VCaP (cell line): ENCODE measurements at regions not wholly inside any gene's neighbourhood (a gene's known extent, or its start where the extent isn't known, plus 50 kb on each side); places are given as distances from the start of the nearest gene placed in this dataset.
"Not testable (repeated sequence)": the region's sequence is repeated elsewhere in the genome, so short reads cannot be mapped to it uniquely, and the experiment has no call there.

Source experiments
- H3K27ac ChIP-seq: fragments of 450-650 bp; 2 replicates; pipeline ENCODE4 v1.5.1; 2017
- CTCF ChIP-seq: fragments of 450-650 bp; conservative IDR thresholded peaks from 2 replicates; pipeline ENCODE4 v1.5.1; 2017; ENCODE audit warnings: mild to moderate bottlenecking, moderate library complexity

GRCh38 chr1:69103213-69103612 lies 464.5 kb upstream of the LRRC7 start:
- no peak overlapping the region for H3K27ac ChIP-seq
- TF ChIP-seq CTCF = no peak

GRCh38 chr1:69103705-69104385 lies 463.9 kb upstream of the LRRC7 start:
- TF ChIP-seq CTCF = no peak

GRCh38 chr1:69104894-69105293 lies 462.8 kb upstream of the LRRC7 start:
- no peak overlapping the region for H3K27ac ChIP-seq
- TF ChIP-seq CTCF = no peak

More at GRCh38 chr1:69103705-69104385, 463.9 kb upstream of the LRRC7 start:
- no peak overlapping the region for H3K27ac ChIP-seq

GRCh38 chr1:69109277-69109676 lies 458.4 kb upstream of the LRRC7 start:
- no peak overlapping the region; the same call in 1 of the 2 replicates for H3K27ac ChIP-seq
- no peak for TF ChIP-seq CTCF

GRCh38 chr1:69110851-69111250 lies 456.9 kb upstream of the LRRC7 start:
- no peak for TF ChIP-seq CTCF

GRCh38 chr1:69120126-69120741 lies 447.5 kb upstream of the LRRC7 start:
- H3K27ac ChIP-seq = not testable (repeated sequence)

More at GRCh38 chr1:69110851-69111250, 456.9 kb upstream of the LRRC7 start:
- no peak overlapping the region; the same call in 1 of the 2 replicates for H3K27ac ChIP-seq

- no peak overlapping the region for H3K27ac ChIP-seq
- no peak for TF ChIP-seq CTCF
Observed at GRCh38 chr1:69120817-69121216, 446.9 kb upstream of the LRRC7 start.

- no peak for TF ChIP-seq CTCF
- no peak overlapping the region for H3K27ac ChIP-seq
Observed at GRCh38 chr1:69121723-69122122, 446.0 kb upstream of the LRRC7 start.
